Adrenal gland (tissue), 5 donors: ENCODE measurements at regions not wholly inside any gene's neighbourhood (a gene's known extent, or its start where the extent isn't known, plus 50 kb on each side); places are given as distances from the start of the nearest gene placed in this dataset.

ENCODE experiments used
- POLR2A ChIP-seq, 2 donors: fragments of 450-650 bp; IDR thresholded peaks; one replicate each; pipeline ENCODE4 v1.6.1; 2017; ENCODE audit warnings: antibody characterized with exemption in 2 of 2, mild to moderate bottlenecking in 2 of 2, moderate library complexity in 1 of 2
- TF ChIP-seq, protein P1 (sequence below), 6 experiments: fragments of 450-650 bp in 4 of 6; fragments of 200-600 bp in 2 of 6; sonication (generic) in 1 of 6; IDR thresholded peaks; 1 replicate in 5 of 6; 2 replicates in 1 of 6; pipeline versions ENCODE4 v1.5.1 to v1.8.0; 2016 to 2021; ENCODE audit warnings: antibody characterized with exemption in 6 of 6, mild to moderate bottlenecking in 2 of 6, moderate library complexity in 1 of 6
- donor health status: DM: no; HTN: no; CAD: no.

DNA sequence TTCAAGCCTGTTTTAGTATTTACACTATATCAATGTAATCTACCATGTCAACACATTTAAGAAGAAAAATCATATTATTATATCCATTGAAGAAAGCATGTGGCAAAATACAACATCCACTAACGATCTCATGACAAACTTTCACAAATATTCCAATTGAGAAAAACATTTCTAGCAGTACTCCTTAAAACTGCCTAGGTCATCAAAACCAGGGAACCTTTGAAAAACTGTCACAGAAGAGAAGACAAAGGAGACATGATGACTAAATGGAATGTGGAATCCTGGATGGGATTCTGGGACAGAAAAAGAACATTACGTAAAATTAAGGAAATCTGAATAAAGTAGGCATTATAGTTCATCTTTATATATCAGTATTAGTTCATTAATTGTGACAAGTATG, 1091.3 kb upstream of the CDH6 start:
- no peak for TF ChIP-seq POLR2A (IDR thresholded peaks at IDR 0.05)
- TF ChIP-seq, protein P1, sequence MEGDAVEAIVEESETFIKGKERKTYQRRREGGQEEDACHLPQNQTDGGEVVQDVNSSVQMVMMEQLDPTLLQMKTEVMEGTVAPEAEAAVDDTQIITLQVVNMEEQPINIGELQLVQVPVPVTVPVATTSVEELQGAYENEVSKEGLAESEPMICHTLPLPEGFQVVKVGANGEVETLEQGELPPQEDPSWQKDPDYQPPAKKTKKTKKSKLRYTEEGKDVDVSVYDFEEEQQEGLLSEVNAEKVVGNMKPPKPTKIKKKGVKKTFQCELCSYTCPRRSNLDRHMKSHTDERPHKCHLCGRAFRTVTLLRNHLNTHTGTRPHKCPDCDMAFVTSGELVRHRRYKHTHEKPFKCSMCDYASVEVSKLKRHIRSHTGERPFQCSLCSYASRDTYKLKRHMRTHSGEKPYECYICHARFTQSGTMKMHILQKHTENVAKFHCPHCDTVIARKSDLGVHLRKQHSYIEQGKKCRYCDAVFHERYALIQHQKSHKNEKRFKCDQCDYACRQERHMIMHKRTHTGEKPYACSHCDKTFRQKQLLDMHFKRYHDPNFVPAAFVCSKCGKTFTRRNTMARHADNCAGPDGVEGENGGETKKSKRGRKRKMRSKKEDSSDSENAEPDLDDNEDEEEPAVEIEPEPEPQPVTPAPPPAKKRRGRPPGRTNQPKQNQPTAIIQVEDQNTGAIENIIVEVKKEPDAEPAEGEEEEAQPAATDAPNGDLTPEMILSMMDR (IDR thresholded peaks at IDR 0.05), result no peak
